Keratinocyte (primary cell): ENCODE measurements at regions not wholly inside any gene's neighbourhood (a gene's known extent, or its start where the extent isn't known, plus 50 kb on each side); places are given as distances from the start of the nearest gene placed in this dataset.
"Not testable (repeated sequence)": the region's sequence is repeated elsewhere in the genome, so short reads cannot be mapped to it uniquely, and the experiment has no call there.

ENCODE experiments used
- EZH2 ChIP-seq: IDR thresholded peaks from one replicate; pipeline ENCODE4 v1.6.1; 2012; ENCODE audit warnings: inconsistent platforms, mild to moderate bottlenecking, low read length, moderate library complexity
- TF ChIP-seq, protein P1 (sequence below), 3 experiments: IDR thresholded peaks in 1 of 3; conservative IDR thresholded peaks in 1 of 3; optimal IDR thresholded peaks in 1 of 3; 2 replicates in 2 of 3; 3 replicates in 1 of 3; pipeline versions ENCODE3 to v1.5.1; 2011; ENCODE audit warnings: low read length in 3 of 3, mild to moderate bottlenecking in 3 of 3, moderate library complexity in 2 of 3, control low read depth in 1 of 3, inconsistent platforms in 1 of 3; ENCODE audit not compliant: insufficient read depth in 2 of 3; ENCODE audit errors: extremely low read depth in 1 of 3

DNA sequence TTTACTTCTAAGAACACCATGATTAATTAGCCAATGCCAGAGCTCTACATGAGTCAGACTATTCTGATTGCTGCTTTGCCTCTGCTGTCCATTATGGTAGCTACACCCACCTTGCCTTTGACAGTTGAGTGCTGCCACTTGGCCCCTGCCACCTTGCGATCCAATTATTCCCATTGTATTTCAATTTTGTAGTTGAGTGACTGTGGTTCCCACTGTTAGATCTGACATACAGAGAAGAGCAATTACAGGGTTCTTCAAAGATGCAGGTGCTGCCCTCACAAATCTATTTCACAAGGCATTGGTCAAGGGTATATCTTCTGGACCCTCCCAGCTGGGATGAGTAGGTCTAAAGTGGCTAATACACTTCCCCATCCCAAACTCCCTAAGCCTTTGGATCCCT is 161.1 kb downstream of the EPM2A start:
- TF ChIP-seq, protein P1, sequence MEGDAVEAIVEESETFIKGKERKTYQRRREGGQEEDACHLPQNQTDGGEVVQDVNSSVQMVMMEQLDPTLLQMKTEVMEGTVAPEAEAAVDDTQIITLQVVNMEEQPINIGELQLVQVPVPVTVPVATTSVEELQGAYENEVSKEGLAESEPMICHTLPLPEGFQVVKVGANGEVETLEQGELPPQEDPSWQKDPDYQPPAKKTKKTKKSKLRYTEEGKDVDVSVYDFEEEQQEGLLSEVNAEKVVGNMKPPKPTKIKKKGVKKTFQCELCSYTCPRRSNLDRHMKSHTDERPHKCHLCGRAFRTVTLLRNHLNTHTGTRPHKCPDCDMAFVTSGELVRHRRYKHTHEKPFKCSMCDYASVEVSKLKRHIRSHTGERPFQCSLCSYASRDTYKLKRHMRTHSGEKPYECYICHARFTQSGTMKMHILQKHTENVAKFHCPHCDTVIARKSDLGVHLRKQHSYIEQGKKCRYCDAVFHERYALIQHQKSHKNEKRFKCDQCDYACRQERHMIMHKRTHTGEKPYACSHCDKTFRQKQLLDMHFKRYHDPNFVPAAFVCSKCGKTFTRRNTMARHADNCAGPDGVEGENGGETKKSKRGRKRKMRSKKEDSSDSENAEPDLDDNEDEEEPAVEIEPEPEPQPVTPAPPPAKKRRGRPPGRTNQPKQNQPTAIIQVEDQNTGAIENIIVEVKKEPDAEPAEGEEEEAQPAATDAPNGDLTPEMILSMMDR (optimal IDR thresholded peaks at IDR 0.05 in 1 of 3, IDR thresholded peaks at IDR 0.05 in 1 of 3, conservative IDR thresholded peaks at IDR 0.05 in 1 of 3; ENCODE audit: extremely low read depth in 1 of 3, insufficient read depth in 2 of 3, low read length in 3 of 3): not testable (repeated sequence)
- TF ChIP-seq EZH2: not testable (repeated sequence)
